Ecto neural progenitor cell (in vitro differentiated cells): ENCODE measurements at regions not wholly inside any gene's neighbourhood (a gene's known extent, or its start where the extent isn't known, plus 50 kb on each side); places are given as distances from the start of the nearest gene placed in this dataset.

Source experiments
- DNase-seq: peaks from one replicate; pipeline ENCODE4 v3.0.0-alpha.2; 2018; ENCODE audit warnings: low spot score

DNA sequence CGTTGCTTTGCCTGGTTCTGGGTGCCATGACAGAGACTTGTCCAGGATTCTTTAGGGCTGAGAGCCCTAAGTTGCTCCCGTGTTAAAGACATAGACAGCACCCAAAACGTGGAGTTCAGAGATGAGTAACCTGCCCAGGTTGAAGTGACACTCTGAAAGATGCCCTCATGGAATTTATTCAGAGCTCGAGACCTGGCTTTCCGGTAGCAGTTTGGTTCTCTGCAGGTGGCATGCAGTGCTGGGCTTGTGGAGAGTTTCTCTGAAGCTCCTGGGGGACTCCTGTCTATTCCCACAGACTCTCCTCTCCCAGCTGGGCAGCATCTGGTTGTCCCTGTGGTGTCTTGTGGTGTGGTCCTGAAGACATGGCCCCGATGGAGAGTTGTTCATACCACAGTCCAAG lies 241.0 kb downstream of the RHOU start:
- no peak for DNase-seq

DNA sequence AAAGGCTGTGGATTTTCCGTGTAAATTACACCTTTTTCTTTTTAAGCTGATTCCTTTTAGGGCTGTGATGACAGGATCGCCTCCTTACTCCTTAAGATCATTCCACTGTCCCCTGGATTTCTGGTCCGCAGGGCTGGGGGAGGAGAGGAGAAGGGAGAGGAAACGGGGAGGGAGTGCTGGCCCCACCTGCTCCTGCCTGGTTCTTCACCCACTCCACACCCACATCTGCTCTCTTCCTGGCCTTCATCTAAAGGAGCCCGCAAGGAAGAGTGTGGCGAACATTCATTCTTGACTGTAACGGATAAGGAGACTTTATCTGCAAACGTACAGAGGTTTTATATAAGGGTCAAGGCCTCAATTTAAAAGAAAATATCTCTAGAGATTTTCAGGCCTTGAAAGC lies 242.0 kb downstream of the RHOU start:
- no peak for DNase-seq

DNA sequence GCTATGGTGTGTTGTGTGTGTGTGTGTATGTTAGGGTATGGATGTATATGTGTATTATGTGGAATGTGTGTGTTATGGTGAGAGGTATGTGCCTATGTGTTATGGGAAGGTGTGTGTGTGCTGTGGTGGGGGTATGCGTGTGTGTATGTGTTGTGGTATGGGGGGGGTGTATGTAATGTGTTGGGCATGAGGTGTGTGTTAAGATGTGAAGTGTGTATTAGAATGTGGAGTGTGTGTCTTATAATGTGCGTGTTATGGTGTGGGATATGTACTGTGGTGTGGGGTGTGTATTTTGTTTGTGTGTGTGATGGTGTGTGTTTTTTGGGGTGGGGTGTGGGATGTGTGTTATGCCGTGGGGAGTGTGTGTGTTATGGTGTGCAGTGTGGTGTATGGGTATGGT lies 242.5 kb downstream of the RHOU start:
- no peak for DNase-seq

- no peak for DNase-seq
Observed at GRCh38 chr1:228978484-228979324, 243.4 kb downstream of the RHOU start.

GRCh38 chr1:228979325-228979699 lies 244.0 kb downstream of the RHOU start:
- no peak for DNase-seq

GRCh38 chr1:228979774-228980173 lies 244.5 kb downstream of the RHOU start:
- no peak for DNase-seq

DNA sequence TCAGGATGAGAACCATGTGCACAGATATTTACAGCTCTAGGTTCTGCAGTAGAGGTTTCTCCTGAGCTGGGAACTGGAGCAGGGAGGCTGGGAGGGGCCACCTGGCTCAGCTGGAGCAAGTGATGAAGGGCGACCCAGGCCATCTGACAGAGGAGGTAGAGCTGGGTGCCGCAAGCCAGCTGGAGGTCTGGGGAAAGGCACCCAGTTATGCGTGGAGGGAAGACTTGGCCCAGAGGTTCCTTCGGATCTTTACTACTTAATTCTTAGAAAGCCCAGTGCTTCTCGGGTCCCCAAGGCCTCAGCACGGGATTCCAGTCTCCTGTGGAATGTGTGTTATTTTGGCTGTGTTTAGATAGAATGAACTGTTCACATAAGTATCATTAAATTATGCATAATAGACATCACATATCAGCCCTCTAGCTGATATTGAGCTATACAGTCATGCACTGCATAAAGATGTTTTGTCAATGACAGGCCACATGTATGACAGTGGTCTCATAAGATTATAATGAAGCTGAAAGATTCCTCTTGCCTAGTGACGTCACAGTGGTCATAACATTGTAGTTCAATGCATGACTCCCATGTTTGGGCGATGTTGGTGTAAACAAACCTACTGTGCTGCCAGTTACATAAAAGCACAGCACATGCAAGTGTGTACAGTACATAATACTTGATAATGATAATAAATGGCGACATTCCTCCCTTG lies 245.1 kb downstream of the RHOU start:
- DNase-seq = no peak

DNA sequence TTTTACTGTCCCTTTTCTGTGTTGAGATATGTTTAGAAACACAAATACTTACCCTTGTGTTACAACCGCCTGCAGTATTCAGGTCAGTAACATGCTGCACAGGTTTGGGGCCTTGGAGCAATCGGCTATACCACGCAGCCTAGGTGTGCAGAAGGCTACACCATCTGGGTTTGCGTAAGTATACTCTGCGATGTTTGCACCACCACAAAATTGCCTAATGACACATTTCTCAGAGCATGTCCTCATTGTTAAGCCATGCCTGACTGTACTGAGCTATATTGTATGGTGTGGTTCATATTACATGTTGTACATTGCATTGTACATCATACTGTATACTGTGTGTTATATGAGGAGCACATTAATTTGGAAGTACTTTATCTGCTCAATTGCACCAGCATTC lies 247.4 kb downstream of the RHOU start:
- no peak for DNase-seq

DNA sequence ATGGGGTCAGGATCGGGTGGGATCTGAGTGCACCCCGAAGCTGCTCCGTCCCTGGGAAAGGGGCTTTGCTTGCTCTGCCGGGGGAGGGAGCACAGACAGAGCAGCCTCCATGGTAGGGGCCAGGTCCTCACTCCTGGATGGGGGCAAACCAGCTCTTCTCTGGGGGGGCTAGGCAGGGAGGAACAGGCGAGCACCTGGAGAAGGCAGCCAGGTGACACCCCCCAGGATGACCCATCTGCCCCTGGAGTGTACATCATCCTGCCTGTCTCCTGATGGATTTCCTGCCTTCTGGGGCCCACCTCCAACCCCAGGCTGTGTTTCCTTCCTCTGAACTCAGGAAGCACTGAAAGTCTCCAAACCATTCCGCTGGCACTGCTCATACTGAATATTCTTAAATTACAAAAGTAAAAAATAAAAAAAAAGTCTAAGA lies 248.0 kb downstream of the RHOU start:
- DNase-seq = no peak

DNA sequence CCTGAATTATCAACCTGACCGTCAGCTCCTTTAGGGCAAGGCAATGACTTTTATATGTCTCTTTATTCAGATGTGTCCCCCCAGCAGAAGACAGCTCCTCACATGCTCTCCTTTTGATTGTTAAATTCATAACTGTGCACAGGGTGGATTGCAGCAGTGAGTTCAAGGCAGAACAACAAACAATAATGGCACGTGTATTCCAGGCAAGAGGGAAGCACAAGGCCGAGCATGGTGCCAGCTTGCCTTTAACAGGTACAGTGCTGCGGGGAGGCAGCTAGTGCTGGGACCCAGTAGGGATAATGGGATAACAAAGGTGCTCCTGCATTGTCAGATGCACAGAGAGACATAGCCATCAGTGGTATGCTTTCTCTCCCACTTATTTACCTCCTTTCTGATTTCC lies 248.4 kb downstream of the RHOU start:
- DNase-seq = no peak

DNA sequence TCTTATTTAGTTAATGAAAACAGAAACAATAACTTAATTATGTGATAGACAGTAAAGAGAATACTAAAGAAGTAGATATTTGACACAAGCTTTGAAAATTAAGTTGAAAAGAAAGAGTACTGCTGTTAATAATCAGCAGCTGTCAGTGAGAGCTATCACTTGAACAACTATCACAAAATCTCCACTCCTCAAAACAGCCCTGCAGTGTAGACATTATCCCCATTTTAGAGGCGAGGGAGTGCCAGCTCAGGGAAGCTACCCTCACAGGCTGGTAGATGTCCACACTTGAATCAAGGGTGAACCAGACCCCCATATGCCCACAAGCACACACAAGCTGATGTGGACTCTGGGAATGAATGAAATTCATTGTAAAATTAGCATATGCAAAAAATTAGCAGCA lies 248.8 kb downstream of the RHOU start:
- no peak for DNase-seq

DNA sequence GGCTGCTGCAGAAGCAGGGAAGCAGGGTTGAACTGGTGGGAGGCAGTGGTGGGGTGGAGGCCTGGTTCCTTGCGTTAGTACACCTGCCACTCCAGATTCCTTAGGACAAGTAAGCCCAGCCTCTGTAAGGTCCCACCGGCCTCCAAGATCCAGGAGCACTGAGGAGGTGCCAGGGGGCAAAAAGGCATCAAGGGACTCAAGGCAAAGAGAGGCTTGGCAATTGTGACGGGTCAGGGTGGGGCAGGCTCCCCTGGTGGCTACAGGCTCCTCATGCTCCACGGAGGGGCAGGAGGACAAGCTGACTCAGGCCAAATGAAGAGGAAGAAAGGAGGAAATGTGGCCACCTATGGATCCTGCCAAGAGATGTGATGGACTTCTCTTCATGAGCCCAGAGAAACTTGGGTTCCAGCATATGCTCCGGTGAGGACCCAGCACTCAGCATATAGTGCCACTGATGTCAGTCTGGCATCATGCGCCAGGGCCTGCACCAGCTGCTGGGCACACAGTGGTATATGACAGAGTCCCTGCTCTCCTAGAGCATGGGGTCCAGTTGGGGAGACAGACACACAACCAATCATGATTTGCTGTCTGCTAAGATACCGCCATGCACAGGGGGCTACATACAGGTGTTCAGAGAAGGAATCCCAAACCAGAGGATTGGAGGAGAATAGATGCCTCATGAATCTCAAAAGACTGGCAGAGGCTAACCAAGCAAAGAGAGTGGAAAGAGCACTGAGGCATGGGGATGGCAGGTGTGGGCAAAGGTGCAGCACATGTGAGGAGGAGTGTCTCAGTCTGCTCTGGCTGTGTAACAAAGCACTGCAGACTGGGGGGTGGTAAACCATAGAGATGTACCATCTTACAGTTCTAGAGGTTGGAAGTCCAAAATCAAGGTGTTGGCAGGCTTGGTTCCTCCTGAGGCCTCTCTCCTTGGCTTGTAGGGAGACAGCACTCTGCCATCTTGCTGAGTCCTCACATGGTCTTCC lies 249.7 kb downstream of the RHOU start:
- no peak for DNase-seq

GRCh38 chr1:228985661-228986060 lies 250.4 kb downstream of the RHOU start:
- no peak for DNase-seq

DNA sequence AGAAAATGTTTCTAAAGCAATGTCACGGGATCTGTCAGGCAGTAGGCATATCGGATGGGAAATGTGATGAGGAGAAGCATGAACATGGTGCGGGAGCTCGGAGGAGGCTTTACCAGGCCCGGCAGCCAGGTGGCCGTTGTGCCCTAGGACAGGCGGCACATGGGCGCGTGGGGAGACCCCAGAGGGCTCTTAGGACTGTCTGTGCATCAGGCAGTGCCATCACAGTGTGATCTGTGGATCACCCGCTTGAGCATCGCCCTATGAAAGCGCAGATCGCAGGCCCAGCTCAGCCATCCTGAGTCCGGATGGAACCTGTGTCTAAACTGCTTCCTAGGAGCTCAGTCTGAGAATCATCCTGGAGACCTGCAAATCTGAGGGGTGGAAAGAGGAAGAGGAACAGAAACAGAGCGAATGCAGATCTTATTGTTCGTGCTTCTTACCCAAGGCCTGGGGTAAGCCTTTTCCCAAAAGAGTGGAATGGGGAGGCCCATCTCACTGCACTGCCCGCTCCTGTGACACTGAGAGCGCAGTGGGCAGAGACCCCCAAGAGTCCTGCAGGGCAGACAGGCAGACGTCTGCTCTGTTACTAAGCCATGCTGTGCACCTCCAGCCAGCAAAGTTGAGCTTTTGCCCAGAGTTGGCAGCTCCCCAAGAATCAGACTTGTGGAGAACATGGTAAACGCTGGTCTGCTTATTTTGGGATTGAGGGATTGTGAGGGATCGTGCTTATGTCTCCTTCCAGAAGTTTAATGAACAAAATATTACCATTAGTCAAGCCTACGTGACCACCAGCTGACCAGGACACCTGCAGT lies 251.0 kb downstream of the RHOU start:
- DNase-seq = no peak

- no peak for DNase-seq
Observed at GRCh38 chr1:228987286-228987685, 252.0 kb downstream of the RHOU start.

DNA sequence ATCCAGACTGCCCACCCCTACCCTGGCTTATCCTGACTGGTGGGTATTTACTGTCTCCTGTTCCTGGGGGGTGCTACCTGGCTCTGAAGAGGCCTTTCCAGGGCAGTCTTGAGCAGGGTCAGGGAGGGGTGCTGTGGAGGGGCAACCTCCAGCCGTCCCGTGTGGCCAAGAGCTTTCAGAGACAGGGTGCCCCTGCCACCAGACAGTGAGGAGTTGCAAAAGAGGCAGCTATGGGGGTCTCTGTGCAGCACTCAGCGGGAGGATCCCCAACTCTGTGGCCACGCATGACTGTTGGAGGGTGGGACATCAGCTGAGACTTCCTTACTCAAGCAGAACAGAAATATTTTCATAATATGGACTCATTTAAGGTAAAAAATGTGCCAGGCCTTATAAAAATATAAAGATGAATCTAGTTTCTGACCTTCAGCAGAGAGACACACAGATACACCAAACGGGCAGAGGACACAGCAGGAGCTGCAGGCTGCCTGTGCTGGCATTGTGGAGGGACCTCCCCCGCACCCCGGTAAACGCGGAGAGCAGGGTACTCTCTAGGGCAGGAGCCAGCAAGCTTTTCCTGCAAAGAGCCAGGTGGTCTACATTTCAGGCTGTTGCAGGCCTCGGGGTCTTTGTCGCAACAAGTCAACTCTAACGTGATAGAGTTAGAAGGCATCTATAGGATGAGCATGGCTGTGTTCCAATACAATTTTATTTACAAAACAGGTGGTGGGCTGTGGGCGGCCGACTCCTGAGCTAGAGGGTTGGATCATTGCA lies 252.6 kb downstream of the RHOU start:
- DNase-seq = no peak

DNA sequence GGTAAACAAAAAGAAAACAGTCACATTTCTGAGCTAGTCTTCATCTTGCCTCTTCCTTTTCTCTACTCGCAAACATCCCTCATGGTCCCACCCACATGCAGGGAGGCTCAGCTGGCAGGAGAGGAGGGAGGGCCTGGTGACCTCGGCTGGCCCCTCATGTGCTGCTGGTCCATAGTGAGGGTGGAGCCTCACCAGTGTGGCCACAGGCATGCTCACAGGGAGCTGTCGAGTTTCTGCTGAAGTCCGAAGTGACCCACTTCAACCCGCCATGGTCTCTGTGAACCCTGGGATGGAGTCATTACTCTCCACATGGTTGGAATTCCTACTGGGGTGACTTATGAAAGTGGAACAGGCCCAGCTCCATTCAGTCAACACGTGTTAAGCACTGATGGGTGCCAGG lies 253.4 kb downstream of the RHOU start:
- DNase-seq = no peak

DNA sequence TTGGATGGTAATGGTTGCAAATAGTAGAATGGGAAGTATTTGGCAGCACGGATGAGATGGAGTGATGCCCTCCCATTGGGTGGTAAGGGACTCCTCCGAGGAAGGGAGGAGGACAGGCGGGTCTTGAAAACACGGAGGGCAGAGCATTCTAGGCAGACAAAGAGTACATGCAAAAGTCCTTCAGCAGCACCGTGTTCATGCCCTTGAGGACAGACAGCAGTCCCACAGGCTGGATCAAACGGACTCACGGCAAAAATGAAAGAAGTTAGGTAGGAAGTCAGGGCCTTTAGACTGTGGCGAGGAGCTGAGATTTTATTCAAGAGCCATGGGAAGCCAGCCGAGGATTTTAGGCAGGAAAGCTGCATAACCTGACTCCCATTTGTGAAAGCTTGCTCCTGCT lies 253.9 kb downstream of the RHOU start:
- DNase-seq = peak; percentile 28

GRCh38 chr1:228989676-228989991 lies 254.4 kb downstream of the RHOU start:
- no peak for DNase-seq

- peak; percentile 47 for DNase-seq
Observed at GRCh38 chr1:228989992-228990827, 254.9 kb downstream of the RHOU start.
